WTC11 (cell line): ENCODE measurements at regions not wholly inside any gene's neighbourhood (a gene's known extent, or its start where the extent isn't known, plus 50 kb on each side); places are given as distances from the start of the nearest gene placed in this dataset.

Experiments
- ATAC-seq: fragments of 200-7000 bp; cut with Tn5 transposase; 2 replicates; pipeline ENCODE4 v1.10.0; 2021; ENCODE audit warnings: mild to moderate bottlenecking, moderate library complexity
- CTCF ChIA-PET: fragments of 300-600 bp; sonication (Branson Sonifier 250); formaldehyde crosslinking; loops from one replicate; lab custom pipeline; 2021; ENCODE audit warnings: antibody characterized with exemption; lab: Charles Lee
- POLR2A ChIA-PET: fragments of 350-600 bp; sonication (Branson Sonifier 250); formaldehyde crosslinking; loops from one replicate; lab custom pipeline; 2021; ENCODE audit warnings: antibody characterized with exemption; lab: Charles Lee
- DNase-seq: peaks from one replicate; pipeline ENCODE4 v3.0.0; 2021; ENCODE audit warnings: low spot score
- H3K27ac Mint-ChIP-seq: 2 replicates; pipeline ENCODE4 v1.8.0; 2021; ENCODE audit warnings: mixed read lengths
- H3K27me3 Mint-ChIP-seq: 2 replicates; pipeline ENCODE4 v1.8.0; 2021; ENCODE audit warnings: low read depth, mild to moderate bottlenecking, moderate library complexity, mixed read lengths
- H3K36me3 Mint-ChIP-seq: 2 replicates; pipeline ENCODE4 v1.8.0; 2021; ENCODE audit warnings: mixed read lengths
- H3K4me1 Mint-ChIP-seq: 2 replicates; pipeline ENCODE4 v1.8.0; 2022; ENCODE audit warnings: mixed read lengths
- H3K4me3 Mint-ChIP-seq: 2 replicates; pipeline ENCODE4 v1.8.0; 2021; ENCODE audit warnings: mild to moderate bottlenecking, moderate library complexity, mixed read lengths
- H3K9me3 Mint-ChIP-seq: 2 replicates; pipeline ENCODE4 v1.8.0; 2021; ENCODE audit warnings: mixed read lengths
- ATF1 ChIP-seq: sonication (generic); formaldehyde crosslinking; IDR thresholded peaks from 2 replicates; pipeline ENCODE4 v1.8.1; 2023; ENCODE audit warnings: mild to moderate bottlenecking, moderate library complexity, missing genetic modification reagents
- ATF2 ChIP-seq: sonication (generic); formaldehyde crosslinking; IDR thresholded peaks from 2 replicates; pipeline ENCODE4 v1.8.1; 2022; ENCODE audit warnings: low read depth, missing genetic modification reagents, borderline replicate concordance
- CBFB ChIP-seq: sonication (generic); formaldehyde crosslinking; IDR thresholded peaks from 2 replicates; pipeline ENCODE4 v1.8.1; 2022; ENCODE audit warnings: mild to moderate bottlenecking, low read depth, missing genetic modification reagents
- CTCF ChIP-seq: fragments of 200-600 bp; IDR thresholded peaks from 2 replicates; pipeline ENCODE4 v1.8.0; 2022; ENCODE audit warnings: antibody characterized with exemption
- ETV6 ChIP-seq: sonication (generic); formaldehyde crosslinking; IDR thresholded peaks from 2 replicates; pipeline ENCODE4 v1.8.1; 2022; ENCODE audit warnings: mild to moderate bottlenecking, missing genetic modification reagents
- FOXJ3 ChIP-seq: sonication (generic); formaldehyde crosslinking; IDR thresholded peaks from 2 replicates; pipeline ENCODE4 v1.9.0; 2021; ENCODE audit warnings: missing genetic modification reagents, mild to moderate bottlenecking, borderline replicate concordance
- IRF1 ChIP-seq: sonication (generic); formaldehyde crosslinking; IDR thresholded peaks from 2 replicates; pipeline ENCODE4 v1.8.0; 2023; ENCODE audit warnings: missing genetic modification reagents
- MAX ChIP-seq: sonication (generic); formaldehyde crosslinking; IDR thresholded peaks from 2 replicates; pipeline ENCODE4 v1.8.0; 2022; ENCODE audit warnings: mild to moderate bottlenecking, missing genetic modification reagents
- MXD4 ChIP-seq: fragments of 250-450 bp; sonication (Bioruptor Pico); IDR thresholded peaks from 2 replicates; pipeline ENCODE4 v1.8.0; 2021; ENCODE audit warnings: mild to moderate bottlenecking, moderate library complexity, borderline replicate concordance
- MYBL2 ChIP-seq: sonication (generic); formaldehyde crosslinking; IDR thresholded peaks from 2 replicates; pipeline ENCODE4 v1.8.1; 2023; ENCODE audit warnings: mild to moderate bottlenecking, moderate library complexity, missing genetic modification reagents
- NFYB ChIP-seq: sonication (generic); formaldehyde crosslinking; conservative IDR thresholded peaks from 2 replicates; pipeline ENCODE4 v1.8.0; 2022; ENCODE audit warnings: low read depth, missing genetic modification reagents
- PRDM15 ChIP-seq: sonication (generic); formaldehyde crosslinking; IDR thresholded peaks from 2 replicates; pipeline ENCODE4 v1.8.0; 2022; ENCODE audit warnings: missing genetic modification reagents
- PREB ChIP-seq: sonication (generic); formaldehyde crosslinking; IDR thresholded peaks from 2 replicates; pipeline ENCODE4 v1.8.1; 2022; ENCODE audit warnings: mild to moderate bottlenecking, missing genetic modification reagents, moderate library complexity, borderline replicate concordance
- RORB ChIP-seq: fragments of 250-450 bp; sonication (Bioruptor Pico); IDR thresholded peaks from 2 replicates; pipeline ENCODE4 v1.9.0; 2021; ENCODE audit warnings: mild to moderate bottlenecking
- SP1 ChIP-seq: sonication (generic); formaldehyde crosslinking; conservative IDR thresholded peaks from 2 replicates; pipeline ENCODE4 v1.8.1; 2022; ENCODE audit warnings: missing genetic modification reagents
- TEAD1 ChIP-seq: sonication (generic); formaldehyde crosslinking; IDR thresholded peaks from 2 replicates; pipeline ENCODE4 v1.8.0; 2022; ENCODE audit warnings: mild to moderate bottlenecking, missing genetic modification reagents
- TEAD4 ChIP-seq: sonication (generic); formaldehyde crosslinking; IDR thresholded peaks from 2 replicates; pipeline ENCODE4 v1.8.0; 2022; ENCODE audit warnings: mild to moderate bottlenecking, missing genetic modification reagents
- USF1 ChIP-seq: sonication (generic); formaldehyde crosslinking; IDR thresholded peaks from 2 replicates; pipeline ENCODE4 v1.8.0; 2022; ENCODE audit warnings: mild to moderate bottlenecking, missing genetic modification reagents
- ZMAT4 ChIP-seq: fragments of 250-450 bp; sonication (Bioruptor Pico); IDR thresholded peaks from 2 replicates; pipeline ENCODE4 v1.9.0; 2021; ENCODE audit warnings: mild to moderate bottlenecking
- ZNF396 ChIP-seq: fragments of 250-450 bp; sonication (Bioruptor Pico); IDR thresholded peaks from 2 replicates; pipeline ENCODE4 v1.8.0; 2021; ENCODE audit warnings: mild to moderate bottlenecking, moderate library complexity, borderline replicate concordance
- ZNF423 ChIP-seq: fragments of 250-450 bp; sonication (Bioruptor Pico); IDR thresholded peaks from 2 replicates; pipeline ENCODE4 v2.1.2; 2022; ENCODE audit warnings: mild to moderate bottlenecking, moderate library complexity
- ZNF512 ChIP-seq: sonication (generic); formaldehyde crosslinking; IDR thresholded peaks from 2 replicates; pipeline ENCODE4 v1.8.1; 2022; ENCODE audit warnings: missing genetic modification reagents, borderline replicate concordance

GRCh38 chr10:26361351-26361750 is 76.8 kb upstream of the APBB1IP start:
- ChIA-PET POLR2A (no interaction called here), CTCF (no interaction called here)
- Mint-ChIP-seq H3K4me3 (no peak overlapping the region), H3K4me1 (no peaks in the 10 kb centered on the region), H3K27ac (no peak overlapping the region), H3K36me3 (no peaks in the 10 kb centered on the region), H3K9me3 (0 out of 2 replicates have a peak, but pooled peaks cover 3% of the 10 kb centered on the region), H3K27me3 (no peaks in the 10 kb centered on the region)
- no peak for DNase-seq
- no peak for ATAC-seq
- TF ChIP-seq ETV6 (CRISPR knock-in tag) (no peak), ZMAT4 (CRISPR knock-in tag) (no peak), ATF2 (CRISPR knock-in tag) (no peak), RORB (CRISPR knock-in tag) (no peak), CTCF (no peak), TEAD4 (CRISPR knock-in tag) (no peak), SP1 (CRISPR knock-in tag) (no peak), ZNF423 (CRISPR knock-in tag) (no peak), PREB (CRISPR knock-in tag) (no peak), ATF1 (CRISPR knock-in tag) (no peak), PRDM15 (CRISPR knock-in tag) (no peak), IRF1 (CRISPR knock-in tag) (no peak), ZNF512 (CRISPR knock-in tag) (no peak), TEAD1 (CRISPR knock-in tag) (no peak)

- ATAC-seq (no peak), DNase-seq (no peak)
- Mint-ChIP-seq H3K4me3 (no peak overlapping the region), H3K9me3 (0 out of 2 replicates have a peak, but pooled peaks cover 6% of the 10 kb centered on the region), H3K36me3 (no peaks in the 10 kb centered on the region), H3K27ac (no peak overlapping the region), H3K4me1 (no peaks in the 10 kb centered on the region), H3K27me3 (no peaks in the 10 kb centered on the region)
- POLR2A ChIA-PET, result no interaction called here
- CTCF ChIA-PET, result no interaction called here
- TF ChIP-seq ZNF396 (CRISPR knock-in tag), result no peak
- no peak for TF ChIP-seq MYBL2 (CRISPR knock-in tag)
- no peak for TF ChIP-seq CBFB (CRISPR knock-in tag)
- TF ChIP-seq ZNF512 (CRISPR knock-in tag), result no peak
- no peak for TF ChIP-seq NFYB (CRISPR knock-in tag)
- no peak for TF ChIP-seq MXD4 (CRISPR knock-in tag)
- TF ChIP-seq FOXJ3 (CRISPR knock-in tag), result no peak
- TF ChIP-seq MAX (CRISPR knock-in tag), result no peak
- no peak for TF ChIP-seq SP1 (CRISPR knock-in tag)
- TF ChIP-seq USF1 (CRISPR knock-in tag), result no peak
These were observed 76.2 kb upstream of the APBB1IP start for GRCh38 chr10:26361971-26362370.
